Stomach (tissue), 8 donors: ENCODE measurements at regions not wholly inside any gene's neighbourhood (a gene's known extent, or its start where the extent isn't known, plus 50 kb on each side); places are given as distances from the start of the nearest gene placed in this dataset.

Experiments used
- DNase-seq, 2 donors: peaks; one replicate each; pipeline versions ENCODE4 v3.0.0 to v3.0.0-alpha.2; 2013 to 2019
- H3K27ac ChIP-seq, 5 donors: fragments of 200-600 bp in 4 of 5; sonication (generic) in 4 of 5; one replicate each; pipeline ENCODE4 v1.5.1; 2013 to 2019; ENCODE audit warnings: mild to moderate bottlenecking in 1 of 5, moderate library complexity in 1 of 5
- H3K27me3 ChIP-seq, 3 donors: fragments of 200-600 bp; sonication (generic); one replicate each; pipeline ENCODE4 v1.5.1; 2017 to 2019; ENCODE audit warnings: mixed run types in 1 of 3
- H3K36me3 ChIP-seq, 4 donors: fragments of 200-600 bp; sonication (generic); 1 replicate in 3 of 4; 2 replicates in 1 of 4; pipeline ENCODE4 v1.5.1; 2016 to 2019
- H3K4me1 ChIP-seq, 4 donors: fragments of 200-600 bp; sonication (generic); one replicate each; pipeline ENCODE4 v1.5.1; 2016 to 2019
- H3K4me3 ChIP-seq, 4 donors: fragments of 200-600 bp; sonication (generic) in 3 of 4; one replicate each; pipeline ENCODE4 v1.5.1; 2016 to 2019; ENCODE audit warnings: mild to moderate bottlenecking in 1 of 4
- H3K9me3 ChIP-seq, 4 donors: fragments of 200-600 bp; sonication (generic); one replicate each; pipeline ENCODE4 v1.5.1; 2016 to 2019
- EP300 ChIP-seq: sonication (generic); formaldehyde crosslinking; IDR thresholded peaks from one replicate; pipeline ENCODE4 v1.6.1; 2017; ENCODE audit warnings: antibody characterized with exemption
- POLR2A ChIP-seq, 4 donors: fragments of 450-650 bp; IDR thresholded peaks; one replicate each; pipeline ENCODE4 v1.6.1; 2016; ENCODE audit warnings: antibody characterized with exemption in 4 of 4, control low read depth in 2 of 4, mild to moderate bottlenecking in 1 of 4, moderate library complexity in 1 of 4
- POLR2AphosphoS5 ChIP-seq, 3 donors: sonication (generic); formaldehyde crosslinking; IDR thresholded peaks; one replicate each; pipeline ENCODE4 v1.6.1; 2016; ENCODE audit warnings: antibody characterized with exemption in 3 of 3
- WGBS, 5 donors: extraction: QIAGEN DNeasy Blood & Tissue Kit in 3 of 5; methylation state at CpG; one replicate each; pipeline versions ENCODE4 v1.1.5 to v1.1.7; 2013 to 2018; 5-methylcytosine and 5-hydroxymethylcytosine counted together
- intact Hi-C: fragments of 100-400 bp; cut with DNase I; formaldehyde crosslinking; loops from one replicate; pipeline ENCODE4 v1.15.1; 2023; ENCODE audit warnings: low total_unique reads
- TF ChIP-seq, protein P1 (sequence below), 7 experiments: fragments of 450-650 bp in 4 of 7; fragments of 200-600 bp in 3 of 7; sonication (generic) in 3 of 7; IDR thresholded peaks; one replicate each; pipeline ENCODE4 v1.5.1; 2016 to 2019; ENCODE audit warnings: antibody characterized with exemption in 7 of 7, control low read depth in 2 of 7, mild to moderate bottlenecking in 1 of 7
- donor health status: healthy with polysubstance abuse.
- donor health status: Bipolar disorder and iron deficiency.
- donor health status: healthy.

DNA sequence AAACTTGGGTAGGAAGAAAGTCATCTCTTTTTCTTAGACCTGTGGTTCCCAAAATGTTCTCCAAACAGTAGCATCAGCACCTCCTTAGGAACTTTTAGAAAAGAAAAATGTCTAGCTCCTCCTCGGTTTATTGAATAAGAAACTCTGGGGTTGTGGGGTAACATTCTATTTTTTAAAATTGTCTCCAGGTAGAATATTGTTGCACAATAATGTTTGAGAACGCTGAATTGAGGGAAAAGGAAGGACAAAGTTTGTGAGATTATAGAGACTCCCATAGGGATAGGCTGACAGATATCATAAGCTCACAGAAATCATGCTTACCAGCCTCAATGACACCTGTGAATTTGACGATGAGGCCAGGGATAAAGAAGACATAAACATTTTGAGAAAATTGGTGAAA, 1199.0 kb upstream of the CDH6 start:
- Histone ChIP-seq H3K9me3 (no peaks in the 10 kb centered on the region), H3K36me3 (no peaks in the 10 kb centered on the region), H3K4me1 (no peaks in the 10 kb centered on the region), H3K27me3 (no peaks in the 10 kb centered on the region), H3K4me3 (no peak overlapping the region), H3K27ac (no peak overlapping the region)
- intact Hi-C loops: no loop called here
- TF ChIP-seq, protein P1, sequence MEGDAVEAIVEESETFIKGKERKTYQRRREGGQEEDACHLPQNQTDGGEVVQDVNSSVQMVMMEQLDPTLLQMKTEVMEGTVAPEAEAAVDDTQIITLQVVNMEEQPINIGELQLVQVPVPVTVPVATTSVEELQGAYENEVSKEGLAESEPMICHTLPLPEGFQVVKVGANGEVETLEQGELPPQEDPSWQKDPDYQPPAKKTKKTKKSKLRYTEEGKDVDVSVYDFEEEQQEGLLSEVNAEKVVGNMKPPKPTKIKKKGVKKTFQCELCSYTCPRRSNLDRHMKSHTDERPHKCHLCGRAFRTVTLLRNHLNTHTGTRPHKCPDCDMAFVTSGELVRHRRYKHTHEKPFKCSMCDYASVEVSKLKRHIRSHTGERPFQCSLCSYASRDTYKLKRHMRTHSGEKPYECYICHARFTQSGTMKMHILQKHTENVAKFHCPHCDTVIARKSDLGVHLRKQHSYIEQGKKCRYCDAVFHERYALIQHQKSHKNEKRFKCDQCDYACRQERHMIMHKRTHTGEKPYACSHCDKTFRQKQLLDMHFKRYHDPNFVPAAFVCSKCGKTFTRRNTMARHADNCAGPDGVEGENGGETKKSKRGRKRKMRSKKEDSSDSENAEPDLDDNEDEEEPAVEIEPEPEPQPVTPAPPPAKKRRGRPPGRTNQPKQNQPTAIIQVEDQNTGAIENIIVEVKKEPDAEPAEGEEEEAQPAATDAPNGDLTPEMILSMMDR (IDR thresholded peaks at IDR 0.05): no peak
- TF ChIP-seq POLR2AphosphoS5 (IDR thresholded peaks at IDR 0.05) (no peak), POLR2A (IDR thresholded peaks at IDR 0.05) (no peak), EP300 (no peak)
- DNase-seq: no peak
- WGBS, 5 donors: 43 to 55% (median 51%) methylated on average over 3 of the region's 3 CpGs

DNA sequence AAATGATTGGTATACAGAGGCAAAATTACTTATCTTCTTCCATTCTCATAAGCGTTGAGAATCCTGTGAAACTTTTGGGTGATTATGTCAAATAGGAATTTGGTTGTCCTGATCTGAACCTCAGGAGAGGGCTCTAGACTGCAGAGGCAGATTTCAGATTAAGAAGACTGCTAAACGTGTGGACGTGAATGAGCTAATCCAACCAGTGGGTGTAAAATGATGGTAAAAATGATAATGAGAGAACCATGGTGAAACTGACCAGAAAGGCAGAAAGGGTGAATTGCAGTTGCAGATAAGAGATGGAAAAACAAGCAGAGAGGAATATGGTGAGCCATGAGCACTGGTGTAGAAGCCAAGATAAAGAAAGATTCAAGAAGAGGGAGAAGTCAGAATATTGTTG, 1200.2 kb upstream of the CDH6 start:
- TF ChIP-seq POLR2AphosphoS5 (IDR thresholded peaks at IDR 0.05) (no peak), EP300 (no peak), POLR2A (IDR thresholded peaks at IDR 0.05) (no peak)
- TF ChIP-seq, protein P1 (IDR thresholded peaks at IDR 0.05): no peak
- Histone ChIP-seq H3K27ac (no peak overlapping the region), H3K4me3 (no peak overlapping the region), H3K9me3 (peaks cover 0 to 5% (median 0%) of the 10 kb centered on the region in 4 donors), H3K27me3 (no peaks in the 10 kb centered on the region), H3K4me1 (no peaks in the 10 kb centered on the region), H3K36me3 (no peaks in the 10 kb centered on the region)
- intact Hi-C loops: no loop called here
- WGBS, 5 donors: 65 to 85% (median 74%) methylated on average over 3 of the region's 3 CpGs
- DNase-seq: no peak

GRCh38 chr5:29992248-29992647, 1201.2 kb upstream of the CDH6 start:
- WGBS, 5 donors: 43 to 83% (median 64%) methylated on average over 1 of the region's 1 CpG
- Histone ChIP-seq H3K27ac (no peak overlapping the region), H3K4me1 (no peaks in the 10 kb centered on the region), H3K27me3 (no peaks in the 10 kb centered on the region), H3K9me3 (peaks cover 0 to 6% (median 0%) of the 10 kb centered on the region in 4 donors), H3K36me3 (no peaks in the 10 kb centered on the region), H3K4me3 (no peak overlapping the region)
- no peak for DNase-seq
- TF ChIP-seq POLR2AphosphoS5 (IDR thresholded peaks at IDR 0.05) (no peak), EP300 (no peak), POLR2A (IDR thresholded peaks at IDR 0.05) (no peak)
- TF ChIP-seq, protein P1 (IDR thresholded peaks at IDR 0.05): no peak
- intact Hi-C loops: no loop called here

DNA sequence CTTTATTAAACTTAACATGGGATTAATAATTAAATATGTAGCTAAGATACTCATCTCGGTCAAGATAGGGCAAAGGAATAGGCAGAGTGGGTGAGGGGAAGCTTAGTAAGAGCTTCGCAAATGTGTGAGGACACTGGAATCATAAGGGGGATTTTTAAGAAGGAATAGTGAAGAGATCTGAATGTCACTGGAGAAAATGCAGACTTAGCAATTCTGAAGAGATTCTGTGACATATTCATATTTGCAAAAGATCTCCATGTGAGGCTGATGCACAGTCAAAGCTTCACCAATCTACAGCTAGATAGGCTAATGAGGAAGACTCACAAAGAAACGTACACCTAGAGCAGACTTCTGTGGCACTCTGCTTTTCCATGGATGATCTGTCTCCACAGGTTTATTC, 1202.8 kb upstream of the CDH6 start:
- 65 to 75% (median 71%) methylated on average over 3 of the region's 3 CpGs for whole genome bisulfite sequencing, 5 donors
- no peak overlapping the region for H3K27ac ChIP-seq
- intact Hi-C loops: no loop called here
- no peak overlapping the region for H3K4me3 ChIP-seq
- H3K36me3 ChIP-seq: no peaks in the 10 kb centered on the region
- no peaks in the 10 kb centered on the region for H3K4me1 ChIP-seq
- TF ChIP-seq EP300: no peak
- TF ChIP-seq, protein P1 (IDR thresholded peaks at IDR 0.05): no peak
- TF ChIP-seq POLR2A (IDR thresholded peaks at IDR 0.05): no peak
- no peak for TF ChIP-seq POLR2AphosphoS5 (IDR thresholded peaks at IDR 0.05)
- H3K27me3 ChIP-seq: no peaks in the 10 kb centered on the region
- DNase-seq: no peak
- peaks cover 0 to 6% (median 0%) of the 10 kb centered on the region in 4 donors for H3K9me3 ChIP-seq
